HG03045 (cell line): ENCODE measurements at regions not wholly inside any gene's neighbourhood (a gene's known extent, or its start where the extent isn't known, plus 50 kb on each side); places are given as distances from the start of the nearest gene placed in this dataset.
A peak's percentile ranks its signal among the peaks of the same experiment; 100 is the strongest.

ENCODE experiments used
- ATAC-seq: cut with Tn5 transposase; IDR thresholded peaks from one replicate; pipeline ENCODE4 v1.9.1; 2021; ENCODE audit warnings: mild to moderate bottlenecking, moderate library complexity; ENCODE audit not compliant: unreplicated experiment

- ATAC-seq: no peak
Observed at GRCh38 chrX:51798701-51799100, 55.5 kb downstream of the GSPT2 start.

GRCh38 chrX:51802917-51803688 lies 59.9 kb downstream of the GSPT2 start:
- ATAC-seq: peak; percentile 90

GRCh38 chrX:51803833-51804232 lies 60.6 kb downstream of the GSPT2 start:
- no peak for ATAC-seq

- no peak for ATAC-seq
Observed at GRCh38 chrX:51804741-51805140, 61.5 kb downstream of the GSPT2 start.

- no peak for ATAC-seq
Observed at GRCh38 chrX:51813886-51814460, 70.7 kb downstream of the GSPT2 start.

- no peak for ATAC-seq
Observed at GRCh38 chrX:51824061-51824460, 69.4 kb upstream of the MAGED1 start.

GRCh38 chrX:51825436-51825835 lies 68.0 kb upstream of the MAGED1 start:
- ATAC-seq: no peak

- no peak for ATAC-seq
Observed at GRCh38 chrX:51834076-51834475, 59.3 kb upstream of the MAGED1 start.

- ATAC-seq: no peak
Observed at GRCh38 chrX:51836823-51837222, 56.6 kb upstream of the MAGED1 start.

GRCh38 chrX:51837451-51837850 lies 56.0 kb upstream of the MAGED1 start:
- no peak for ATAC-seq

- ATAC-seq: no peak
Observed at GRCh38 chrX:51837921-51838320, 55.5 kb upstream of the MAGED1 start.
